NCI-H460 (cell line): ENCODE measurements at regions not wholly inside any gene's neighbourhood (a gene's known extent, or its start where the extent isn't known, plus 50 kb on each side); places are given as distances from the start of the nearest gene placed in this dataset.

ENCODE experiments used
- DNase-seq: peaks from one replicate; pipeline ENCODE4 v3.0.0-alpha.2; 2016; ENCODE audit warnings: low read depth; ENCODE audit errors: extremely low read depth

DNA sequence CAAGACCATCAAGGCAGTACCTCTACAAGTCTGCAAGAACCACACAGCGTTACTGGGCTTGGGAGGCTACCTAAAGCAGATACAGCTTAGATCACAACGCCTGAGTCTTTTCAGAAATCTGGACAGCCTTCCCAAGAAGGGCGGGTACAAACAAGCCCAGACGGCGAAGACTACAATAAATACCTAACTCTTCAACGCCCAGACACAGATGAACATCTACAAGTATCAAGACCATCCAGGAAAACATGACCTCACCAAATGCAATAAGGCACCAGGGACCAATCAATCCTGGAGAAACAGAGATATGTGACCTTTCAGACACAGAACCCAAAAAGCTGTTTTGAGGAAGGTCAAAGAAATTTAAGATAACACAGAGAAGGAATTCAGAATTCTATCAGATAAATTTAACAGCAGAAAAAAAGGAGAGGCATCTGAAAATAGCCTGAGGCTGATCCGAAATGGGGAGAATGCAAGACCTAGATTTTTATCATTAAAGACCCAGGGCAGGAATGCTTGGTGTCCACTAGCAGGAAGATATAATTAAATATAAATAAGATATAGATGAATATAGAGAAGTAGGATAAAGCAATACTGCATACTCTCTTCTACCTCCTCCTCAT is 131.7 kb upstream of the COL21A1 start:
- no peak for DNase-seq

DNA sequence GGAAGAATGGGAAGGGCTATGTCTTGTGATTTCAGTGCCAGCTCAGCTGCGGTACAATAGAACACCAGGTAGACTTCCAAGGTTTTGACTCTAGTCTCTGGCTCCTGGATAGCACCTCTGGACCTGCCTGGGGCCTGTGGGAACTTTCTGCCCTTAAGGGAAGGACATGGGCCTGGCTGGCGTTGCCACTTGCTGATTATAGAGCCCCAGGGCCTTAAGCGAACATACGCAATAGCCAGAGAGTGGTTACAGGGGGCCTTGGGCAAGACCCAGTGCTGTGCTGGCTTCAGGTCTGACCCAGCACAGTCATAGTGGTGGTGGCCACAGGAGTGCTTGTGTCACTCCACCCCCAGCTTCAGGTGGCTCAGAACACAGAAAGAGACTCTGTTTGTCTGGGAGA is 131.1 kb upstream of the COL21A1 start:
- no peak for DNase-seq

DNA sequence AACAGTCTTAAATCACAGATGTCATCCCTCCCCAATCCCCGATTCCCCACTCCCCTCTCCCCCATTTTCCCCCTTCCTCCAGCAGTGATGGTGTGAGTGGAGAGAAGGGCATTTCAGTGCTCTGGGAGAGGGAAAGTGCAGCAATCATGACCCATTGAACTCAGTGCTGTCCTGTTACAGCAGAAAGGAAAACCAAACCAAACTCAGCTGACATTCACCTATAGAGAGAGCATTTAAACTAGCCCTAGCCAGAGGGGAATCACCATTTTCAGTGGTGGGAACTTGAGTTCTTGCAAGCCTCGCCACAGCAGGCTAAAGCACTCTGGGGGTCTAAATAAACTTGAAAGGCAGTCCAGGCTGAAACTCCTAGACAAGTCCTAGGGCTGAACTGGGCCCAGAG is 129.9 kb upstream of the COL21A1 start:
- DNase-seq: no peak

DNA sequence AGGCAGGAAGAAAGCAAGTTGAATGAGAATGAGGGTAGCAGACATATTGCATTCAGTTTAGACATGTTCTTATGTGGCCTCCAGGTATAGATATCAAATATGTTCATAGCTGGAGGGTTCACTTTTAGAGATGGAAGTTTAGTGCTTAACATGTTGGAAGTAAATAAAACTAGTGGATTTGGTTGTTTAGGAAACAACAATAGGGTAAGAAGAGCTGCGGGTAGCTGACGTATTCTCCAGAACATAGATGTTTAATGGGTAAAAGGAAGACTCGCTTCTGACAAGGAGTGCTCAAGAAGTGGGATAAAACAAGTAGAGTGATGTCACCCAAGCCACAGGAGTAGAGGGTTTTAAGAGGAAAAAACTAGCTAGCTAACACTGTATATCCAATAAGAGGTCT is 128.4 kb upstream of the COL21A1 start:
- no peak for DNase-seq

DNA sequence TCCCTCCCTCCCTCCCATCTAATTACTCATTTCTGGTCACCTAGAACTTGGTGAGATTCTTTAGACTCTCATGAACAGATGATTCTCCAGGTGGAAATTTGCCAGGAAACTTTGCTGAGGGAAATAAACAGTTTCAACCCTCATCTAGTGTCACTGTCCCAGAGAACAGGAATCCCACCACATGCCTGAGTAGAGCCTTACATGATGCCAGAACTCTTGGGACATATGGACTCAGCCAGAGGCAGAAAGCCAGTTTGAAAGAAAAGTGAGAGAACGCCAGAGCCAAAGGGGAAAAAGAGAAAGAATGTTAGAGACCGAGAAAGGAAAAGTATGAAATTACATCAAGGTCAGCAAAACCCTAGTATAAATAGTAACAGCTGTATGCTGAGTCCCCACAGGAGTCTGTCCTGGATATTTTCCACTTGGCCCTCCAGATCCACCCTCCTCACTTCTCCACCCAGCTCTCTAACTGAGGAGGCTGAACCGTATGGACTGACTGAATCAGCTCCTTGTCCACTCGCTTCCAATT is 127.5 kb upstream of the COL21A1 start:
- DNase-seq: no peak

DNA sequence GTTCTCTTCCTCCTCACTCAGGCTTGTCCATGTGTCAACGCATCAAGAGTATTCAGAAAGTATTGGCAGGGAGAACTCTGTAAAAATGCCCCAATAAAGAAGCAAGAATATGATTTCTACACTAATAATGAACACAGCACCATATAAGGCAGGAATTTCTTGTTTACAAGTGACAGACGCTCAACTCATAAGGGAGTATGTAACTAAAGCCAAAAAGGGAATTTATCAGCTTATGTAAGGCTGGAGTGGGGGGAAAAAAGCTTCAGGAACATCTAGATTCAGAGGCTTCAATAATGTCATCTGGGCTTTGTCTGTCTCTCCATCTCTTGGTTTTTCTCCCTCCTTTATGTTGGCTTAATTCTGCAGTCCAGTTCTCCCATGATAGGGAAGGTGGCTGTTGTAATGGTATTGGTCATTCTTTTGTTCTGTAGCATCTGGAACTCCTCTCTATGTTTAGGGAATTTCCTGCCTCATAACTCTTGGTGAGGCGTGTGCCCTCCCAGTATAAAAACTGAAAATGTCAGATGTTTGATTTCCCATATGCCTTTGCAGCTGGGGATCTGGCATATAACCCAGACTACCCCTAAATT is 125.1 kb upstream of the COL21A1 start:
- DNase-seq: no peak

DNA sequence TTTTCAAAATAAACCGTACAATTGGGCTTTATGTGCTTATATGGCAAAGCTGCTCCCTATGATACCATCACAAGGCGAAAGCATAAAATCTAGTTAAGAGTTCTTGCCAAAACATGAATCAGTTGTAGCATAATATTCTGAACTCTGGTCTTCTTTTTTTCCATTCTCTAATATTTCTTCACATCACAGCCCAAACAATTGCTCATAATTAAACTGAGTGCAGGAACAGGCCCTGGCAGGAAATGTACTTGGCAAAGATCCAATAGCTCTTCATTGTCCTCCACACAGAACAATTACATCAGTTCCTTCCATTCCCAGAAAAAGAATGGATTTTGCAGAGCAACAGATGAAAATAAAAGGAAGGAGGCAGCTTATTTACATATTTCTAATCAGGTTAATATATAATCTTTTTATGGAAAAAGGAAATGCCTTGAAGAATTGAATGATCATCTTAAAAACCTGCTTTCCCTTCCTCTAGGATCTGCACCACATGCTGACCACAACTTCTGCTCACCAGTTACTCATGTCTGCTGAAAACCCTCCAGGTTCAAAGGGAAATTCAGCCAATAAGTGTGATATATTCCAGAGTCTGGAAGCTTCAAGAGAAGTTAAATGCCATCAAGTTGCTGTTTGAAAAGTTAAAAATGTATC is 123.3 kb upstream of the COL21A1 start:
- DNase-seq: no peak

DNA sequence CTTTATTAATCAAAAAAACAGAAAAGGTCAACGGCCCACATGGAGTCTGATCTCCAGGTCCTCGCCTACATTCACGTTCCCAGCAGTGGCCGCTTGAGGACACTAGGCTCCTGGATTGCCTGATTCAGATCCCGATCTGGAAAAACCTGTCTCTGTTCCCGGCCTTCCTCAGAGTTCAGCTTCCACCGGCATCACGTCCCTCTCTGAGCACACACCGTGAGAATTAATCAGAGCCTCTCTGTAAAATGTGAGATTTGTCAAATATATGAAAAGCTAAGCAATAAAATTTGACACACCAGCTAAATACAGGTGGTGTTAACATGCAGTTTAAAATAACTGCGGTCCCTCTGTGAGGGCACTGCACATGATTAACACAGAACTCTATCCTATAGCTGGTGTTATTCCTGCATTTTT is 122.8 kb upstream of the COL21A1 start:
- DNase-seq: peak; percentile 65

DNA sequence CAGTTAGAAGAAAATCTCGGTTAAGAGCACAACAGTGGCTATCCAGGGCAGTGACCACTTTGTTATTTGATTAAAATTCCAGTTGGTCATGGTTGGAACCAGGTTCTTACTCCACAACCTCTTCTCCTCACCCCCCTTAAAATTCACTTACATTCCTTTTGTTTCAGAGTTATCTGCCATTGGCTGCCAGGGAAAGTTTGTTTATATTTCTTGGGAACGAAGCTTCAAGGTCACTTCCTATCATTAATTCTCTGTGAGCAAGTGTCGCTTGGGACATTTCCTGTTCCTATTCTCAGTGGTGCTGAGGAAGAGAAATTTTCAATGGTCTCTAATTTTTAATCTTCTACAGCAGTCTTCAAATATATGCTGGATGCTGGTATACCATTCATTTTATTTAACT is 121.1 kb upstream of the COL21A1 start:
- DNase-seq: no peak

DNA sequence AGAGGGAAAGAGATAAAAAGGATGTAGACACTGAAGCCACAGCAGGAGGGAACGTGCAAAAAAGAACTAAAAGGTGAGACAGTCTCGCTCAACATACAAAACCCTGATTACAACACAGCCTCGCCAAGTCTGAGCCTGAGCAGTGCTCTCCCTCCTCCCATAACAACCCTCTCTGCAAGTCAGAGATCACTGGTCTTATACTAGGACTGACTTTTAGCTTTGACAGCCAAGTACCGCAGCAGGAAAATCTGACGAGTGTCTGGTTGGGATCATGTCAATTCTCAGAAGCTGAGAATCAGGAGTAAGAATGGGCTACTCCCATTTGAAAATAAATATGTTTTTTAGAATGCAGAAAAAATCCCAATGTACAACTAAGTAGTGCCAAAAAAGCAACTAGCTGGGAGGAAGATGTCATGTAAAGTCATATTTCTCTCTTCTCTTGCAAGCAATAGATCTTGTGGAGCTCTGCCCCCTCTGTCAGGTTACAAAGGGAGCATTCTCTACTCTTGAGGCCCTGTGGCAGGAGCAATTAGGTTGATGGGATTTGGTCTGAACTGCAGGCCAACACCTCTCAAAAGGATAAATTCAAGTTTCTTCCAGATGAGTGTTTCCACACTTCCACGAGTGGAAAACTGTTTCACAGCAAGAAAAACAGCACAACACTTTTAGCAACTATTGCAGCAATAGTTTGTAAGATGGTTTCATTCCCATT is 118.9 kb upstream of the COL21A1 start:
- no peak for DNase-seq

DNA sequence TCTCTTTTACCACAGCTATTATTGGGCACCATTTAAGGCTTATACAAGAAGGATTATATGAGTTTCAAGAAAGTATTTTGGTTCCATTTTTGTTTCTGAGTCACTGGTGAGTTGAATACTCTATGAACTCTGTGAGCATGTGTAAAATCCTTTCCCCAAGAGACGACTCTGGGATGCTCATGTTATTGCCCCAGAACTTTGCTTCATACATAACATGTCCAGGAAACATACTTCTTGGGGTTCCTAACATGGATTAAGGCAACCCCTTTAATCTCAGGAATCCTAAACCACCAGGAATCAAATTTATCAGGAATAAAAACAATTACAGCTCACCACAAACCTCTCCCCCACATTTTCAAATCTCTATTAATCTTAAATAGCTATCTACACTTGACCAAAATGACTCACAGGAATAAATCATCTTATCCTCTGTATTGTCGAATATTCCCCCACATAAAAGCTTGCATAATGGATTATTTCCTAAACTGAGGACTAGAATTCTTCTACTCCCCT is 117.5 kb upstream of the COL21A1 start:
- no peak for DNase-seq

DNA sequence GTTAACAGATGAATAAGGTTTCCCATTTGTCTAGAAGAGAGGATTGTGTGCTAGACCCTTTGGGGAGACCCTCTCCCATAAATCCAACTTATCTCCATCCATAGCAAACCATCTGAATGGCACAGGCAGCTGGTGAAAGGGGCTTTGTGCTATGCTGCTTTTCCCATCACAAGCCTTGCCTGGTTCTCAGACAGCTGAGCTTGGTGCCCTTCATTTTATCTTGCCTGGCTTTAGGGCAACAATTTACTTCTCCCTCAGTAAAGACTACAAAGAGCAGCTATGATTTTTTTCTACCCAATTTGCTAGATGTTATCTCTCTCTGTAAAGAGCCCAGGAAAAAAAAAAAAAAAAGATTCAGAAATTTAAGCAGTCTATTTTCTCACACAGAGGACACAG is 117.0 kb upstream of the COL21A1 start:
- no peak for DNase-seq

DNA sequence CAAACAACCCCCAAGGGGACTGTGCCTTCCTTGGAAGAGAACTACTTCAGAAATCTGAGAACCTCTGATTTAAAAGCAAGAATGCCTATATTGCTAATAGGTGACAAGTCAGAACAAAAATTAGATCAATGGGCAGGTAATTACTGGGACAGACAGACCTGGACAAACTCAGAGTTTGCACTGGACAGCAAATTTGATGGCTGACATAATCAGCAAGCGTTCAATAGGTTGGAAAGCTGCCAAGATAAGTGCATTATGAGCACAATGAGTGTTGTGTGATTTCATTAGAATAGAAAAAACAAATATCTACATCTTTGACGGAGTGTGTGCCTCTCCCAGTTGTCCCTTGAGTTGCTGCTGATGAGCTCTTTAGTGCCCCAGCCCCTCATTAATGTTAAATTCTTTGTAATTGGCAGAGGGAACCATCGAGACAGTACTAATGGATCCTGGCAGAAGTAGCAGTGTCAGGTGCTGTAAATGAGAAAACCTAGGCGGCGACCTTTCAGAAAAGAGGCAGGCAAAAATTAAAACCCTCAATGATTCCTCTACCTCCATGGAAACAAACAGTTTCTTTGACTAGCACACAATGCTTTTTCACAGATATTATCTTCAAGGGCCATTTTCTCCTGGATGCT is 116.5 kb upstream of the COL21A1 start:
- no peak for DNase-seq

DNA sequence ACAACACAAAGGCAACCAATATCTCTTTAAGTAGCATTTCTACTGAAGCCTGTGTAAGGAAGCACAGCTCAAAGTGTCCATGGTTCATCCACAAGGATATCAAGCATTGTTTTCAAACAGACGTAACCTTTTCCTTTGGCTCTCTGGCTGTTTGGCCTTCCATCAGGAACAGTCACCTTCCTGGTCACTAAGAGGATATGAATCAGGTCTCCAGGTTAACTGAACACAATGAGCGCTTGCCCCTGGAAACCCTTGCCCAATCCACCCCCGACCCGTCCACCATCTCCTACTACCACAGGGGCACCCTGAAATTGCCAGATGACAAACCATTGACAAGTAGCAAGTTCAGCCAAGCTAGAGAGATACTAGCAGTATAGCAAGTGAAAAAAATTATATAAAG is 114.4 kb upstream of the COL21A1 start:
- no peak for DNase-seq

DNA sequence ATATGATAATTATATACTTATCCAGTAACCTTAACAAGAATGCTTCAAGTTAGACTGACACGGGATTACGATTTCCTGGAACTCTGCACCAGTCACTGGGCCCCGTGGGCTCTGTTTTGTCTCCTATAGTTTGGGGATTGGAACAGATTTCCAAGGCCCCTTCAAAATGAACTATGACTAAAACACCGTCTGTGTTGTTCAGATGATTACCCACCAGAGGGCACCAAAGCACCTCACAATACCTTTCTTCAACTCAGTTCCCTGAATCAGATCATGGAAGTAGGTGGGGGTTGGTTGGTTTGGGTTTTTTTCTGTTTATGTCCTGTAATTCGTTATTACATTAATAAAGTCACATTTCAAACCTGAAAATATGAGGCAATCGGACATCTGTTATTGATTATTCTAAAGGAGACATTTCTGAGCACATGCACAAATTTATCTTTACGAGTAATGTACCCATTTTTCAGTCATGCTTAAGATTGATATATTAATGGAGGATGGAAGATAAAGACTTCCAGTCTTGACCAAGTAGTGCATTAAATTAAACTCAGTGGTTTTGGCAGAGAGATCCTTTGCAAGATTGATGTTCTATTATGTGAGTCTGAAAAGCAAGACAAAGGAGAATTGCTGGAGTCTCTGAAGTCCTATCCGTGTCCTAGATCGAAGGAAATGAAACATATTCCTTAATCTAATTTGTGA is 112.0 kb upstream of the COL21A1 start:
- DNase-seq: peak; percentile 50

DNA sequence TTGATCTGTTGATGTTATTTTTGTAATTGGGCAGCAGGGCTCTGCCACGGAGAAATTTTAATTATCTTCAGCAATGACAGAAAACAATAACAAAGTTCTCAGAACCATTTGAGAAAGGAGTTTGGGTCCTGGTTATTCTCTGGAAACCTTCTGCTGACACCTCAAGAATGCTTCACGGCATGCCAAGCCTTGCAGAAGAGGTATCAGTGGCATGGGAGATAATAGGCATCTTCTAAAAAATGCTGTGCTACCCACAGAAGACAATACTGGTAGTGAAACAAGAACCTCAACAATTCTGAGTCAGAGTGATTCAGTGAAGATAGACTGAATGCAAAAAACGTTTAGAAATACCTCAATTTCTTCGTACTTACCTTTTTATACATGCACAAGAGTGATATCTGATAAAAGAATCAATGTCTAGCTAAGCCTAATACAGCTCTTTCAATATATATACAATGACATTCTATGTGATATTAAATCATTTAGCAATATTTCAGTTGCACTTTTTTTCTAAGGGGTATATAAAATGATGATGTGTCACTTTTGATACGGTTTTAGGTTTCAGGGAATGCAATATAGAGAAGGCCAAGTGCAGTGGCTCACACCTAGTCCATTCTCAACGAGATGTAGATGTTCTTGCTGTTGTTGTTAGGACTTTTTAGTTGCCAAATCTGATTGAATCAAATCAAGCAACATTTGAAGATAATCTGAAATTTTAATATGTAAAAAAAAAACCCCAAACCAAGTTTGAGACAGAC is 110.4 kb upstream of the COL21A1 start:
- no peak for DNase-seq

DNA sequence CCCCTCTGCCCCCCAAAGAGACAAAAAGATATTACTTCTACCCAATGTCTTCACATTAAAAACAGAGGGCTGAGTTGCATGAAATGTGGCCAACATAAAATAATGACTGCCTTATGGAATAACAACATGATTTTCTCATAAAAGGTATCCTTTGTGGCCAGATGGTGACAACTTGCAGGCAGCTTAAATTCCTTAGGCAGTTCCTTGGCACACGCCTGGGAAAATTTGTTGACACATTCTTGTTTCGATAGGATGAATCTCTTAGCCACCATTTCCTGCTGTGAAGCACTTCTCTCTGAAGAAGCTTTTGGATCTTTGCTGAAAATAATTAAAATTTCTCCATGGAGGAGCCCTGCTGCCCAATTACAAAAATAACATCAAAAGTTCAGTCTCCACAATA is 109.0 kb upstream of the COL21A1 start:
- no peak for DNase-seq

DNA sequence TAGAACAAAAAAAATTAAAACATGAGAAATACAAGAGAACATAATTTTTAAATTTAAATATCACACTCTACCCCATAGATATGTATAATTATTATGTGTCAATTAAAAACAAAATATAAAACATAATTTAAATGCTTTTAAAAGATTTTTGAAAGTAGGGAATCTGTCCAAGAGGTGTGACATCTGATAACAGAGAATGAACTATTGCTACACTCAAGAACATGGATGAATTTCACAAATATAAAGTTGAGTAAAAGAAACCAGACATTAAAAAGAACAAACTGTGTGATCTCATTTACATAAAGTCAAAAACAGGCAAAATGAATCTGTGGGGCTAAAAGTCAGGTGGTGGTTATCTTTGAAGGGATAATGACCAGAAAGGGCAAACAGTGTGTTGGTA is 106.5 kb upstream of the COL21A1 start:
- no peak for DNase-seq

DNA sequence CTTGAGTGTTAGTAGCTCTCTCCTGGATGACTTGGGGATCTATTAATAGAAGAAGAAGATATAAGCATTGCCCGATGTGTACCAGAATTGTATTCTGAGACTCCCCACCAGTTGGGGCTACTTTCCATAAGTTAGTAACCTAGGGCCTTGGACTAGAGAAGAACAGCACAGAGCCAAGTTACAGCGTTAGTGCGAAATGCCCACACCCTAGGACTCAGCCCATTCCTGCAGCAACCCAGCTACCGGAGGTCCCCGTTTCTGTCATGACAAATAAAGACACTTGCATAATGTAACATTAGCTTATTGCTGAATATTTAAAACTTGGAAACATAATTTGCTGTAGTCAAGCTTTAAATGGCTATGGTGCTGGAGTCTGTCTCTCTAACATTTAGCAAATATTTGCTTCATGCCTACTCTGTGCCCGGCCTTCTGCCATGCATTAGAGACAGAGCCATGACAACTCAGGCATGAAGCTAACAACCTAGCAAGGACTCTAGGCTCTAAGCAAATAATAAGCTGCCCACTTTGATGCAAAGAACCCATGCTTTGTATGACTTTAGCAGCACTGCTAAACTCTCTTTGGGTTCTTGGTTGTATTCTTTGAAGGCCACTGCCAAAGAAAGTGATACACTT is 103.4 kb upstream of the COL21A1 start:
- no peak for DNase-seq
